IPS DF 4.7 (cell line): ENCODE measurements at regions not wholly inside any gene's neighbourhood (a gene's known extent, or its start where the extent isn't known, plus 50 kb on each side); places are given as distances from the start of the nearest gene placed in this dataset.
"Not testable (repeated sequence)": the region's sequence is repeated elsewhere in the genome, so short reads cannot be mapped to it uniquely, and the experiment has no call there.

Source experiments
- DNase-seq: peaks from one replicate; pipeline ENCODE4 v3.0.0-alpha.2; 2013; ENCODE audit warnings: low spot score; ENCODE audit errors: extremely low read depth

- no peak for DNase-seq
These were observed 200.8 kb downstream of the RGS3 start for GRCh38 chr9:113664181-113664875.

DNA sequence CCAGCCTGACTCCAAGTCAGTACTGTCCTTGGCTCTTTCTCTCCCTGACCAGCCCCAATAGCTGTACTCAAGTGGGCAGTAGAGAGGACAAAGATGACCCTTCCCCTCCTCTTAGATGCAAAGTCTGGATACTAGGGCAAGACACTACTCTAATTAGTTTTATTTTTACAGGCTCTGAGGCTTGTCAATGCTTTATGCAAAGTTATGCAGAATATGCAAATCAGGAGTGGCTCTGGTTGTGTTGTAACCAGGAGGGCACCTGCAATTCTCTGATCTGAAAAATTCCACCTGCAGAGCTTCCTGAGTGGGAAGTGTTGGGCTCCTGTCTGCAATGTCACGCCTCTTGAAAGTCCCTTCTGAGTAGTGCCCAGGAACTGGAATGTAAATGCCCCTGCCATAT lies 201.5 kb downstream of the RGS3 start:
- no peak for DNase-seq

GRCh38 chr9:113665756-113666155 lies 202.2 kb downstream of the RGS3 start:
- DNase-seq, result no peak

- DNase-seq, result no peak
These were observed 204.5 kb downstream of the RGS3 start for GRCh38 chr9:113668061-113668460.

DNA sequence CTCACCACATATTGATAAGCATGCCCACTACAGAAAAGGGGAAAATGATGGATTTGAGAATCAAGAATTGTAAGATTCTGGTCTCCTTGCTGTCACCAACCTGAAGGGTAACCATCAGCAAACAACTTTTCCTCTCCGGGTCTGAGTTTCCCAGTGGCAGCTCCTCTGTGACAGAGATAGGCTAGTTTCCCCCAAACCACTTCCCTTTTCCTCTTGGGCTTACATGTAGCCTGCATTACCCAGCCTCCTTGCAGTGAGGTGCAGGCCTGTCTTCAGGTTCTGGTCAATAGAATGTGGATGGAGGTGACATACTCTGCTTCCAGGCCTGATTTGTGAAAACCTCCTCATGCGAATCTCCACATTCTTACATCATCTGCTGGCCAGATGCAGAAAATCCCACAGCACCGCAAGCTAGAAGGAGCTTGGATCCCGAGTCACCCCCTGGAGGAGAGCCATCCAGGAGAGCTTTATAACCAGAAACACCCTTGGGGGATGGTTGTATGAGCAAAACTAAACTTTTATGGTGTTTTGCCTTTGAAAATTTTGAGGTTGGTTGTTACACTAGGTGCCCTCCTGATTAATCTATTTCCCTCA lies 206.1 kb downstream of the RGS3 start:
- DNase-seq, result no peak

GRCh38 chr9:113673726-113674125 lies 202.4 kb upstream of the ZNF618 start:
- no peak for DNase-seq

GRCh38 chr9:113674436-113674835 lies 201.7 kb upstream of the ZNF618 start:
- DNase-seq, result no peak

DNA sequence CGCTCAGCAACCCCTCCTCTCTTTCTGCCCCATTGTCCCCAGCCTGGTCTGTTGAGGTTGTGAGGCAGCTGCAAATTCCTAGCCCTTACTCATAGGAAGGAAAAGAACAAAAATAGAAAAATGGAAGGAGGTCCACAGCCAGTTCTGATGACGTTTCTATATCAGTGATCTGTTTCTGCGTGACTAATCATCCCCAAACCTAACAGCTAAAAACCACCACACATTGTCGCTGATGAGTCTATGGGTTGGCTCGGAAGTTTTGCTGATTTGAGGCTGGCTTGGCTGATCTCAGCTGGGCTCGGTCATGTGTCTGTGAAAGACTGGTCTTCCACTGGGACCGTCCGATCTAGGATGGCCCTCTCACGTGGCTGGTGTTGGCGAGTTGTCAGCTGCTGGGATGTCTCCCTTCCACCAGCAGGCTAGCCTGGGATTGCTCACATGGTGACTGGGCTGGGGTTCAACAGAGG lies 200.6 kb upstream of the ZNF618 start:
- DNase-seq, result no peak

GRCh38 chr9:113677057-113677456 lies 199.1 kb upstream of the ZNF618 start:
- DNase-seq, result no peak

DNA sequence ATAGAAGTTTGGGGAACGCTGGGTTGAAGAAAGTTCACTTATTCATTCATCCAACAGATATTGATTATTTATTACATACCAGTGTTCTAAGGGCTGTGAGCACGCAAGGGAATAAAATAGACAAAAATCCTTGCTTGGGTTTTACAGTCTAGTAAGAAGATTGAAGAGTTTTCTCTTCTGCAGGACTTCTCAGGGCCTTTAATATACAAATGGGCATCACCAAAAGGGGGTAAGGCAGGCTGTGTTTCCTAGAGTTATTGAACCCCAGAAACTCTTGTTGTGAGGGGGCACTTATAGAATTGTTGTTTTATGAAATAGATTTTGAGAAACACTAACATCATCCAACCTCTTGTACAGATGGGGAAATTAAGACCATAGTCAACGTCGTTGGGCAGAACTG lies 198.5 kb upstream of the ZNF618 start:
- no peak for DNase-seq

DNA sequence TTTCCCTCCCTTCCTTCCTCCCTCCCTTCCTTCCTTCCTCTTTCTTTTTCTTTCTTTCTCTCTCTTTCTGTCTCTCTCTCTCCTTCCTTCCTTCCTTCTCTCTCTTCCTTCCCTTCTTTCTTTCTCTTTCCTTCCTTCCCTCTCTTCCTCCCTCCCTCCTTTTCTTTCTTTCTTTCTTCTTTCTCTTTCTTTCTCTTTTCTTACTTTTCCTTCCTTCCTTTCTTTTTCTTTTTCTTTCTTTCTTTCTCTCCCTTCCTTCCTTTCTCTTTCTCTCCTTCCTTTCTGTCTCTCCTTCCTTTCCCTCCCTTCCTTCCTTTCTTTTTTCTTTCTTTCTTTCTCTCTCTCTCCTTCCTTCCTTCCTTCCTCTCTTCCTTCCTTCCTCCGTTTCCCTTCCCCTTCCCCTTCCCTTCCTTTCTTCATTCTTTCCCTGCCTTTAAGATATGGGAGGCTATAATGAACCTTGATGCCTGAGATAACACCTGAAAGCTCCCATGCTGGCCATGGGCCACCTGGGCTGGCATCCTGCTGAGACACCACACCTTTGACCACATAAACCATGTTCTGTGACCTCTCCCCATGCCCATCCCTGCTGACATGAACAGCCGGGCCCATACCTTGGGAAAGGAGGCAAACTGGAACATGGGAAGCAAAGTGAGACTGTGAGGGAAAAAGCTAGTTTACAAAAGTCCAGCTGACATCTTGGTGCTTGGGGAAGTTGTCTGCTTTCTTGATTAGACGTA lies 197.8 kb upstream of the ZNF618 start:
- no peak for DNase-seq

- DNase-seq, result no peak
These were observed 197.3 kb upstream of the ZNF618 start for GRCh38 chr9:113678859-113679256.

DNA sequence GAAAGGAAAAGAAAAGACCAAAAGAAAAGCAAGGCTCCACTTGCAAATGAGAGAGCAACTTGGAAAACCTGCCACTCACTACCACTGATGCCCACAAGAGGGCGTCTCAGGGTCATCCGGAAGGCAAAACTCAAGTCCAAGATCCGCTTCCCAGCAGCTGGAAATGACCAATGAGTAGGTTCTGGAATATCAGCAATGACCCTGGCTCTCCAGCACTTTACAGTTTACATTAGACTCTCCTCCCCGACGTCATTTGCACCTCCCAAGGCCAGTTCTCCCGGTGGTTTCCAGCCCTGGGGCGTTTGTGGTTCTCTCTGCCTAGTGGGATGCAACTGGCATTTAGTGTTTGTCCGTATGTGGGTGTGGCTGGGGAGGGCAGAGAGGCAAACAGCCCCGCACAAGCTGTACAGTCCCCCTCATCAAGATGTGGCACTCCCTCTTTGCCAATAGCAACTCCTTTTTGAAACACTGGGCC lies 193.8 kb upstream of the ZNF618 start:
- peak; percentile 60 for DNase-seq

- DNase-seq, result not testable (repeated sequence)
These were observed 190.5 kb upstream of the ZNF618 start for GRCh38 chr9:113685636-113686035.

DNA sequence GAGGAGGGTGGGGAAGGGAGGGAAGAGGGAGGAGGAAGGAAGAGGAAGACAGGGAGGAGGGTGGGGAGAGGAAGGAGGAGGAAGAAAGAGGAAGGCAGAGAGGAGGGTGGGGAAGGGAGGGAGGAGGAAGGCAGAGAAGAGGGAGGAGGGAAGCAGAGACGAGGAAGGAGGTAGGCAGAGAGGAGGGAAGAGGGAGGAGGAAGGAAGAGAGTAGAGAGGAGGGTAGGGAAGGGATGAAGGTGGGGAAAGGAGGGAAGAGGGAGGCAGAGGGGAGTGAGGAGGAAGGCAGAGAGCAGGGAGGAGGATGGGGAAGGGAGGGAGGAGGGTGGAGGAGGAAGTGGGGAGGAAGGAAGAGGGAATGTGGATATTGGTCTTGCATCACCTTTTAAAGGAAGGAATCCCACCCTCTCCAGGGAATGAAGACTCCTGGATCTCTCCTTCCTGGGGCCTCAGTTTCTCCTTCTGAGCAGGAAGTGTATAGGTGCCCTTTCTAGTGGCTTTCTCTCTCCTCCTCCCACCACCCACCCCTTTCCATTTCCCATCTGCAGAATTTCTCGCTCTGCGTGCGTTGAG lies 188.9 kb upstream of the ZNF618 start:
- no peak for DNase-seq

DNA sequence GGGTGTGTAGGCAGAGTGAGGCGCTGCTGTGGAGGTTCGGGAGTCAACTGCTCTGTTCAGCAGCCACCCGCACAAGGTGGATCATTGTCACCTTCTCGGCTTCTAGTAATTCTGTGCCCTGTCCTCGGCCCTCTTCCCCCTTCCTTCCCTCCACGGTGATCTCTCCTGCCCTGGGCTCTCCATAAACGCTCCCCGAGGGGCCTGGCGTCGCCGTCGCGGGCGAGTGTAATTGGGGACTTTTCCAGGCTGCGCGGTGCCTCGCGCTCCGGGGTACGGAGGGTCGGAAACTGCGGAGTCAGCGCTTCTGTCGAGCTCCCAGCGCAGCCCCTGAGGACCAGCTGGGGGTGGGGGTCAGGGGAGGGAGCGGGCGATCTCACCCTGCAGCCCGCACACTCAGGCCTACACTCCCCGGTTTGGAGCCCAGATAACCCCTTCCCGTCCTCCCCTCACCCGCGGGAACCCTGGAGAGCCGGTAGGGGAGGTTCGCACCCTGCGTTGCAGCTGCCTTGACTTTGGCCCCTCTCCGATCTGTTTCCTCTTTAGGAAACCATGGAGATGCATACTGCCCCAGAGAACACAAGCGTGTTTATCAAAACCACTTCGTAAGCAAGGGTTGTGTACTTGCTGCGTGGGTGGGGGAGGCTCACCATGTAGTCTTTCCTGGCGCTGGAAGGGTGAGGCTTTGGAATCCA lies 188.3 kb upstream of the ZNF618 start:
- DNase-seq, result no peak

DNA sequence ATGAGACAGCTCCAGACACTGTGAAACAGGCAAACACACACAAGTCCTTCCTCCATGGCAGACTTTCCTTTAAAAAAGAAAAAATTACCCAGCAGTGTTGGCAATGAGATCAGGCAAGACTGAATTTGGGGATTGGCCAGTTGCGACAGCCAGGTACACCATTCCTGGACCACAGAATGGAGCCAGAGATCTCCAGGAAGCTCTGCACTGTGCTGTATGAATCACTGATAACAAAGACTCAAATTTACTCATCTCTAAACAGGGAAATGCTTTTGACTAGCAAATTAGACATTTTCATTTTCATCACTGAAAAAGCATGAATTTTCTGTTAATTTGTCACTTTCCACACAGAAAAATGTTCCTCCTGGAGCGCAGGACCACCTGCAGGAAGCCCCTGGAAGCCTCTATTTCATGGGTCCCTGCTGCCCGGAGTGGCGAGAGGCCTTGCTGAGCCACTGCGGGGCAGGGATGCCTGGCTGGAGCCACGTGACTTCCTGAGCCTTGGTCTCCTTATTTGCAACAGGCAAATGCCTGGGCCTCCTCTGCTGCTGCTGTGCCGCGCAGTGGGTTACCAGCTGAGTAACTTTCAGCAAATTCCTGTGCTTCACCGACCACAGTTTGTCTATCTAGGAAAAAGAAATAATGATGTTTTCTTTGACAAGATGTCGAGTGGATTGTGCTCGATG lies 185.9 kb upstream of the ZNF618 start:
- no peak for DNase-seq

- no peak for DNase-seq
These were observed 183.9 kb upstream of the ZNF618 start for GRCh38 chr9:113692256-113692655.

DNA sequence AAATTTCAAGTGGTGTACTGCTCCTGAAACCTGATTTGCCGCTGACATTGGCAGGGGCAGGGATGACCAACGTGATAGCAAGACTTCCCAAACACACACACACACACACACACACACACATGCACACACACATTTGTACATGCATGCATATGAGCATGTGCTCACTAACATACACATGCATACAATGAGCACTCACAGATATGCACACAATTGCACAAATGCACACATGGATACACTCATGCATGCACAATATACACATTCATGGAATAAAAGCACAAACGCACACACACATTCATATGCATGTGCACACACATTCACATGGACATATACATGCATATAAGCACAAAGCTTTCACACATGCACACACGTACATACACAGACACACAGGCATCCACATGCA lies 181.2 kb upstream of the ZNF618 start:
- DNase-seq, result no peak

- DNase-seq, result no peak
These were observed 180.7 kb upstream of the ZNF618 start for GRCh38 chr9:113695440-113695851.

- no peak for DNase-seq
These were observed 180.2 kb upstream of the ZNF618 start for GRCh38 chr9:113695901-113696300.
